SK-N-SH (cell line): ENCODE measurements at regions not wholly inside any gene's neighbourhood (a gene's known extent, or its start where the extent isn't known, plus 50 kb on each side); places are given as distances from the start of the nearest gene placed in this dataset.

ENCODE experiments used
- CTCF ChIA-PET: fragments of 300-600, 350-600 bp; formaldehyde crosslinking; extraction: SDS; loops from one replicate; lab custom pipeline; 2021; lab: Yijun Ruan, JAX
- POLR2A ChIA-PET: fragments of 350-600 bp; sonication (Branson Sonifier 250); formaldehyde crosslinking; extraction: SDS; loops from one replicate; lab custom pipeline; 2020; ENCODE audit warnings: antibody characterized with exemption, inconsistent platforms; lab: Yijun Ruan, JAX
- DNase-seq: peaks from one replicate; pipeline ENCODE4 v3.0.0; 2012
- H2AFZ ChIP-seq: fragments of 200-600 bp; sonication (generic); 2 replicates; pipeline ENCODE4 v1.8.1; 2016; ENCODE audit warnings: antibody characterized with exemption, mild to moderate bottlenecking, low read depth
- H3F3A ChIP-seq: fragments of 200-600 bp; sonication (generic); replicated peaks from 2 replicates; pipeline ENCODE3; 2016; ENCODE audit warnings: antibody characterized with exemption, mild to moderate bottlenecking; ENCODE audit not compliant: insufficient read depth
- H3K27ac ChIP-seq, 2 experiments: fragments of 200-500 bp in 1 of 2; fragments of 200-600 bp in 1 of 2; sonication (Bioruptor generic) in 1 of 2; sonication (generic), shearing (Covaris generic) in 1 of 2; 2 replicates each; pipeline versions ENCODE4 v1.5.1 to v1.6.1; 2014 to 2016; ENCODE audit warnings: low read depth in 2 of 2, inconsistent platforms in 1 of 2, low read length in 1 of 2, mild to moderate bottlenecking in 1 of 2, mixed read lengths in 1 of 2
- H3K27me3 ChIP-seq: fragments of 200-600 bp; sonication (generic), shearing (Covaris generic); 2 replicates; pipeline ENCODE4 v1.6.1; 2016; ENCODE audit warnings: mixed run types; ENCODE audit not compliant: insufficient read depth
- H3K36me3 ChIP-seq, 2 experiments: fragments of 200-500 bp in 1 of 2; fragments of 200-600 bp in 1 of 2; sonication (Bioruptor generic) in 1 of 2; sonication (generic) in 1 of 2; replicated peaks in 1 of 2; 2 replicates each; pipeline versions ENCODE3 to v1.5.1; 2014 to 2016; ENCODE audit warnings: low read length in 1 of 2, mild to moderate bottlenecking in 1 of 2; ENCODE audit not compliant: insufficient read depth in 2 of 2, control insufficient read depth in 1 of 2
- H3K4me1 ChIP-seq, 2 experiments: fragments of 200-500 bp in 1 of 2; fragments of 200-600 bp in 1 of 2; sonication (Bioruptor generic) in 1 of 2; sonication (generic), shearing (Covaris generic) in 1 of 2; 2 replicates each; pipeline versions ENCODE4 v1.5.1 to v1.6.1; 2014 to 2016; ENCODE audit warnings: low read depth in 1 of 2, low read length in 1 of 2, mixed run types in 1 of 2; ENCODE audit not compliant: insufficient read depth in 2 of 2, control insufficient read depth in 1 of 2
- H3K4me2 ChIP-seq: fragments of 200-600 bp; sonication (generic), shearing (Covaris generic); 2 replicates; pipeline ENCODE4 v1.6.1; 2017; ENCODE audit warnings: mixed run types
- H3K4me3 ChIP-seq, 2 experiments: fragments of 200-500 bp in 1 of 2; fragments of 200-600 bp in 1 of 2; sonication (Bioruptor generic) in 1 of 2; sonication (generic), shearing (Covaris generic) in 1 of 2; 2 replicates each; pipeline versions ENCODE4 v1.5.1 to v1.8.1; 2014 to 2016; ENCODE audit warnings: low read depth in 2 of 2, inconsistent platforms in 1 of 2, low read length in 1 of 2, mild to moderate bottlenecking in 1 of 2, mixed read lengths in 1 of 2, moderate library complexity in 1 of 2
- H3K79me2 ChIP-seq: fragments of 200-600 bp; sonication (generic); 2 replicates; pipeline ENCODE4 v1.8.1; 2017; ENCODE audit warnings: mild to moderate bottlenecking; ENCODE audit not compliant: insufficient read depth
- H3K9ac ChIP-seq: fragments of 200-600 bp; sonication (generic); 2 replicates; pipeline ENCODE4 v1.6.1; 2017; ENCODE audit warnings: mixed run types
- H3K9me2 ChIP-seq: fragments of 200-600 bp; sonication (generic); 2 replicates; pipeline ENCODE4 v1.6.1; 2017; ENCODE audit warnings: mixed run types
- H3K9me3 ChIP-seq: fragments of 200-600 bp; sonication (generic); 2 replicates; pipeline ENCODE4 v1.6.1; 2017; ENCODE audit warnings: mixed run types, mild to moderate bottlenecking, moderate library complexity
- H4K20me1 ChIP-seq: fragments of 200-600 bp; sonication (generic); 2 replicates; pipeline ENCODE4 v1.6.1; 2017; ENCODE audit warnings: mild to moderate bottlenecking, mixed run types; ENCODE audit not compliant: insufficient read depth
- CHD2 ChIP-seq: fragments of 150-350 bp; IDR thresholded peaks from 2 replicates; pipeline ENCODE4 v1.6.1; 2018; ENCODE audit warnings: low read length; ENCODE audit not compliant: partially characterized antibody
- ELF1 ChIP-seq: IDR thresholded peaks from 2 replicates; pipeline ENCODE4 v1.4.0; 2012
- GATA2 ChIP-seq: sonication (generic); formaldehyde crosslinking; IDR thresholded peaks from 2 replicates; pipeline ENCODE4 v1.5.0; 2020; ENCODE audit warnings: mild to moderate bottlenecking, missing genetic modification reagents
- MEF2A ChIP-seq: IDR thresholded peaks from 2 replicates; pipeline ENCODE4 v1.4.0; 2012; ENCODE audit warnings: low read depth, borderline replicate concordance
- MXI1 ChIP-seq: IDR thresholded peaks from 2 replicates; pipeline ENCODE4 v1.6.1; 2012; ENCODE audit warnings: mild to moderate bottlenecking, low read depth, low read length, improper control_type of control experiment
- NFIC ChIP-seq: IDR thresholded peaks from 2 replicates; pipeline ENCODE4 v1.4.0; 2012; ENCODE audit warnings: borderline replicate concordance
- NRF1 ChIP-seq: IDR thresholded peaks from 2 replicates; pipeline ENCODE4 v1.6.1; 2012; ENCODE audit warnings: low read depth, mild to moderate bottlenecking, low read length
- POLR2AphosphoS5 ChIP-seq: IDR thresholded peaks from 2 replicates; pipeline ENCODE4 v1.6.1; 2012; ENCODE audit warnings: low read depth, low read length
- RCOR1 ChIP-seq: fragments of 150-350 bp; IDR thresholded peaks from 2 replicates; pipeline ENCODE4 v1.6.1; 2017; ENCODE audit warnings: antibody characterized with exemption, low read length
- RFX5 ChIP-seq: IDR thresholded peaks from 2 replicates; pipeline ENCODE4 v1.6.1; 2012; ENCODE audit warnings: mild to moderate bottlenecking, improper control_type of control experiment, low read length
- SIN3A ChIP-seq: IDR thresholded peaks from 2 replicates; pipeline ENCODE4 v1.6.1; 2012; ENCODE audit warnings: low read depth, mild to moderate bottlenecking, low read length, moderate library complexity, borderline replicate concordance
- TAF1 ChIP-seq: IDR thresholded peaks from 2 replicates; pipeline ENCODE4 v1.6.1; 2012; ENCODE audit warnings: low read depth, mild to moderate bottlenecking, low read length, moderate library complexity, borderline replicate concordance
- TCF12 ChIP-seq: IDR thresholded peaks from 2 replicates; pipeline ENCODE4 v1.4.0; 2012
- TEAD4 ChIP-seq: IDR thresholded peaks from 2 replicates; pipeline ENCODE4 v1.4.0; 2012; ENCODE audit warnings: mild to moderate bottlenecking, borderline replicate concordance; ENCODE audit not compliant: insufficient read depth
- YY1 ChIP-seq: IDR thresholded peaks from 2 replicates; pipeline ENCODE4 v1.4.0; 2012; ENCODE audit warnings: low read depth, mild to moderate bottlenecking
- ZBTB33 ChIP-seq: IDR thresholded peaks from 2 replicates; pipeline ENCODE4 v1.4.0; 2012; ENCODE audit warnings: low read depth, borderline replicate concordance
- WGBS: methylation state at CpG from one replicate; pipeline ENCODE4 v1.1.6; 2017; ENCODE audit warnings: low lambda C conversion rate; 5-methylcytosine and 5-hydroxymethylcytosine counted together
- TF ChIP-seq, protein P1 (sequence below): fragments of 150-350 bp; IDR thresholded peaks from 2 replicates; pipeline ENCODE4 v1.6.1; 2017; ENCODE audit warnings: antibody characterized with exemption, low read length, low read depth, borderline replicate concordance

GRCh38 chr3:7817239-7817638 is 684.4 kb upstream of the LMCD1 start:
- no peaks in the 10 kb centered on the region for H3F3A ChIP-seq
- CTCF ChIA-PET: no interaction called here
- TF ChIP-seq TEAD4: no peak
- TF ChIP-seq, all 33 proteins: peak for 0
- no peak overlapping the region for H3K9ac ChIP-seq
- no peaks in the 10 kb centered on the region for H3K27me3 ChIP-seq
- POLR2A ChIA-PET: no interaction called here
- no peaks in the 10 kb centered on the region; a peak in 1 of 4 replicates for H3K4me1 ChIP-seq
- WGBS: 51% methylated on average over 3 of the region's 3 CpGs
- H3K79me2 ChIP-seq: no peaks in the 10 kb centered on the region
- no peaks in the 10 kb centered on the region for H3K9me2 ChIP-seq
- DNase-seq: no peak
- no peaks in the 10 kb centered on the region for H3K36me3 ChIP-seq
- no peak overlapping the region for H3K27ac ChIP-seq
- H4K20me1 ChIP-seq: no peaks in the 10 kb centered on the region
- H2AFZ ChIP-seq: no peak overlapping the region
- H3K9me3 ChIP-seq: peaks cover 10% of the 10 kb centered on the region
- no peak overlapping the region for H3K4me2 ChIP-seq
- H3K4me3 ChIP-seq: no peak overlapping the region

- Histone ChIP-seq H3K9me2 (no peaks in the 10 kb centered on the region), H3F3A (no peaks in the 10 kb centered on the region), H4K20me1 (no peaks in the 10 kb centered on the region), H3K79me2 (no peaks in the 10 kb centered on the region), H2AFZ (no peak overlapping the region), H3K27ac (no peak overlapping the region), H3K9me3 (peaks cover 16% of the 10 kb centered on the region), H3K4me3 (no peak overlapping the region), H3K9ac (no peak overlapping the region), H3K4me1 (no peaks in the 10 kb centered on the region), H3K36me3 (no peaks in the 10 kb centered on the region), H3K27me3 (no peaks in the 10 kb centered on the region), H3K4me2 (no peak overlapping the region)
- TF ChIP-seq ELF1 (no peak), CHD2 (no peak), NRF1 (no peak), SIN3A (no peak), ZBTB33 (no peak), TCF12 (no peak), RFX5 (no peak), MXI1 (no peak), NFIC (no peak), YY1 (no peak), POLR2AphosphoS5 (no peak), RCOR1 (no peak), TAF1 (no peak), MEF2A (no peak), GATA2 (CRISPR knock-in tag) (no peak)
- TF ChIP-seq, protein P1, sequence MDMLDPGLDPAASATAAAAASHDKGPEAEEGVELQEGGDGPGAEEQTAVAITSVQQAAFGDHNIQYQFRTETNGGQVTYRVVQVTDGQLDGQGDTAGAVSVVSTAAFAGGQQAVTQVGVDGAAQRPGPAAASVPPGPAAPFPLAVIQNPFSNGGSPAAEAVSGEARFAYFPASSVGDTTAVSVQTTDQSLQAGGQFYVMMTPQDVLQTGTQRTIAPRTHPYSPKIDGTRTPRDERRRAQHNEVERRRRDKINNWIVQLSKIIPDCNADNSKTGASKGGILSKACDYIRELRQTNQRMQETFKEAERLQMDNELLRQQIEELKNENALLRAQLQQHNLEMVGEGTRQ: no peak
- POLR2A ChIA-PET: no interaction called here
- WGBS: 74% methylated on average over 2 of the region's 2 CpGs
- CTCF ChIA-PET: no interaction called here
- no peak for DNase-seq
These were observed 680.7 kb upstream of the LMCD1 start for GRCh38 chr3:7820969-7821368.
